ENCODE measurements at regions not wholly inside any gene's neighbourhood (a gene's known extent, or its start where the extent isn't known, plus 50 kb on each side); places are given as distances from the start of the nearest gene placed in this dataset.

DNA sequence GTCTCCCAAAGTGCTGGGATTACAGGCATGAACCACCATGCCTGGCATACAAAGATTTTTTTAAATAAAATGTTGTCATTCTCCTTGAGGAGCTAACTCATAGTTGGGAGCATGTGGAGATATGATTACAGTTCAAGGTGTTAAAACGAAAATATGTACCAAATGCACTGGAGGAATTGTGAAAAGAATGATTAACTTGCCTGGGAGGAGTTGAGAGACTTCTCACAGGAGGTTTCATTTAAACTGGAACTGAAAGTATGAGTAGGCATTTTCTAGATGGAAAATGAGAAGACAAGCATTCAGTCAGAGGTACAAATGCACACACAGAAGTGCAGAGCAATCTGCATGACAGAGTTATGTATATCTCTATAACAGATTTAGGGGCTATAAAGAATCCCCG is 126.6 kb upstream of the PDE1A start:
- DNase-seq (ENCODE audit: extremely low read depth, insufficient read length): peak; percentile 20
- Histone ChIP-seq H3K27me3 (replicated peaks; ENCODE audit: control insufficient read depth, insufficient read depth, low read length) (no peaks in the 10 kb centered on the region), H3K4me3 (replicated peaks; ENCODE audit: low read depth, low read length) (no peak overlapping the region), H3K36me3 (ENCODE audit: control insufficient read depth, insufficient read depth, low read length) (no peaks in the 10 kb centered on the region)
- TF ChIP-seq CTCF (IDR thresholded peaks at IDR 0.05; ENCODE audit: insufficient read depth, low read length, poor library complexity, severe bottlenecking): no peak

DNA sequence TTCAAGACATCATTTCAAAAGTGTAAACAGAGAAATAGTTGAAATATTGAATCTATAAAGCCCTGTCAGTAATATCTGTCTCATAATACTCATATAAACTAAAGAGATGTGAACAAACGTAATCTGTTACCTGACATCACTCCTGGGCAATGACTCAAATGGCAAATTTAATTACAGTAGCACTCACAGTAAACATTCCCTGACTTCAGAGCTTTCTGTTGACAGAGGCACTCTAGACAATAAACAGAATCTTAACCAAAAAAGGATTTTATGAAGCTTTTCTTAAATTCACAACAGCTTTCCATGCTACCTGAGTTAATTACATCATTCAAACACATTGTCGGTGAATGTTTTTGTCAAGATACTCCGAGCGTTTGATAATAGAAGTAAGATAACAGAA is 128.1 kb upstream of the PDE1A start:
- DNase-seq (ENCODE audit: extremely low read depth, insufficient read length): no peak
- TF ChIP-seq CTCF (IDR thresholded peaks at IDR 0.05; ENCODE audit: insufficient read depth, low read length, poor library complexity, severe bottlenecking): no peak
- H3K36me3 ChIP-seq (ENCODE audit: control insufficient read depth, insufficient read depth, low read length): no peaks in the 10 kb centered on the region
- no peaks in the 10 kb centered on the region for H3K27me3 ChIP-seq (replicated peaks; ENCODE audit: control insufficient read depth, insufficient read depth, low read length)
- H3K4me3 ChIP-seq (replicated peaks; ENCODE audit: low read depth, low read length): no peak overlapping the region

GRCh38 chr2:182558564-182558963 is 131.7 kb upstream of the PDE1A start:
- Histone ChIP-seq H3K36me3 (ENCODE audit: control insufficient read depth, insufficient read depth, low read length) (no peaks in the 10 kb centered on the region), H3K4me3 (replicated peaks; ENCODE audit: low read depth, low read length) (no peak overlapping the region), H3K27me3 (replicated peaks; ENCODE audit: control insufficient read depth, insufficient read depth, low read length) (no peaks in the 10 kb centered on the region)
- no peak for TF ChIP-seq CTCF (IDR thresholded peaks at IDR 0.05; ENCODE audit: insufficient read depth, low read length, poor library complexity, severe bottlenecking)
- no peak for DNase-seq (ENCODE audit: extremely low read depth, insufficient read length)

DNA sequence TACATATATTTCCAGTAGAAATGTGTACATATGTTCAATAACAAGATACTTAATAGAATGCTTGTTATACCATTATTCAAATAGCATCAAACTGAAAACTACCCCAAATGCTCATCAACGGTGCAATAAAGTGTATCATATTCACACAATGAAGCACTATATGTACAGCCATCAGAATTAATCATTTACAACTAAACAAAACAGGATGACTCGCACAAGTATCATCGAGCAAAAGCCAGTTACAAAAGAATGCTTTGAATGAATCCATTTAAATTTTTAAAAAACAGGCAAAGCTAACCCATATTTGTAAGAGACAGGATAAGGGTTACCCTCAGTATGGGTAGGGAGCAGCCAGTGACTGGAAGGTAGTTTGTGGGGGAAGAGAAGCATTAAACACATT is 132.8 kb upstream of the PDE1A start:
- H3K4me3 ChIP-seq (replicated peaks; ENCODE audit: low read depth, low read length): no peak overlapping the region
- no peak for DNase-seq (ENCODE audit: extremely low read depth, insufficient read length)
- no peak for TF ChIP-seq CTCF (IDR thresholded peaks at IDR 0.05; ENCODE audit: insufficient read depth, low read length, poor library complexity, severe bottlenecking)
- H3K36me3 ChIP-seq (ENCODE audit: control insufficient read depth, insufficient read depth, low read length): no peaks in the 10 kb centered on the region
- no peaks in the 10 kb centered on the region for H3K27me3 ChIP-seq (replicated peaks; ENCODE audit: control insufficient read depth, insufficient read depth, low read length)

DNA sequence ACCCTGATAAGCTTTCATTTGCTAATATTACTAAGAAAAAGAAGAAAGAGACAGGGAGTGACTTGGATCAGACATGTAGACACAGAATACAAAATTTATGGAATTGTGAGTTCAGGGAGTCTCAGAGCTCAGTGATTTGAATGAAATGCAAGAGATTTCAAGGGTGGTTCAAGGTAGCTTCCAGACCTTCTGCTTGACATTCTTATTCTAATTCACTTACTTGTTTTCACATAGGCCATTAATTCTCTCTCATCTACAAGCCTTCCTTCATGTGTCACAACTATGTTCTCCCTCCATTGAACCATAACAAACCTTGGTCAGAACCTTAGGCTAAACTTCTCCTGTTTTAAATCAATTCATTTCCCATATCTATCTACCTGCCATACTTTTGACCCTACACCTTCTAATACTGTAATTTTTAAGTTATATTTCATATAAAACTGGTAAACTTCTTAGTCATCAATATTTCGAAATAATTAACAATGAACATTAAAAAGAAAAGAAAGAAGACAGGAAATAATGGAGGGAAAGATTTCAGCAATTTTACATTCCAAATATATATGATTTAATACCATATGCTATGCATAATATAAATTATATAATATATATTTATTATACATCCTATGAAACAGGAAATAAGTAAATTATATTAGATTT is 139.2 kb upstream of the PDE1A start:
- DNase-seq (ENCODE audit: extremely low read depth, insufficient read length): no peak

More for the DNA sequence above, 139.2 kb upstream of the PDE1A start:
- no peak for TF ChIP-seq CTCF (IDR thresholded peaks at IDR 0.05; ENCODE audit: insufficient read depth, low read length, poor library complexity, severe bottlenecking)
- H3K27me3 ChIP-seq (replicated peaks; ENCODE audit: control insufficient read depth, insufficient read depth, low read length): no peaks in the 10 kb centered on the region
- no peak overlapping the region for H3K4me3 ChIP-seq (replicated peaks; ENCODE audit: low read depth, low read length)
- H3K36me3 ChIP-seq (ENCODE audit: control insufficient read depth, insufficient read depth, low read length): no peaks in the 10 kb centered on the region
